ENCODE measurements at regions not wholly inside any gene's neighbourhood (a gene's known extent, or its start where the extent isn't known, plus 50 kb on each side); places are given as distances from the start of the nearest gene placed in this dataset.

DNA sequence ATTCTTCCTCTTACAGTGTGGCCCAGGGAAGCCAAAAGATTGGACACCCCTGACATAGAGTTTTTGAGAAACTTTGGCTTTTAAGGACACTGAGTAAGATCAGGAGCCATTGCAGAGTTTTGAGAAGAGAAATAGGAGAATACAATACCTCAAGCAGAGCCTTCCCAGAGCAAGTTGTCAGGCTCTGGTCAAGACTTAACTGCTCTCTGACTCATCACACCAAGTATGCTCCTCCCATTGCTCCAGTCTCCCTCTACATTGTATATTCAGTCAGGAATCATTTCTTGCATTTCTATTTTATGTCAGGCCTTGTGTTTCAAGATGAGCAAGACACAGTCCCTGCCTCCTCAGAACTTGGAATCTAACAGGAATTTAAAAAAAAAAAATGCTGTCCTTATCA is 176.4 kb upstream of the FMR1 start:
- no peak for TF ChIP-seq CHD4 (IDR thresholded peaks at IDR 0.05; ENCODE audit: borderline replicate concordance)
- TF ChIP-seq NPAS2 (CRISPR knock-in tag; IDR thresholded peaks at IDR 0.05; ENCODE audit: borderline replicate concordance) = no peak
- Histone ChIP-seq H3K27ac (no peak overlapping the region), H3K4me2 (no peak overlapping the region), H3K9me3 (no peaks in the 10 kb centered on the region), H3K4me3 (no peak overlapping the region), H3K4me1 (no peaks in the 10 kb centered on the region)
- DNase-seq (ENCODE audit: low read depth in 1 of 2, low spot score in 1 of 2) = no peak
- ChIA-PET POLR2A (no interaction called here), CTCF (interaction anchor here (0.7 kb wide), 1 partner anchor 1354 kb away, joined by 3 read pairs; no protein-coding TSS in a partner anchor)
- no peak for FAIRE-seq
- ATAC-seq = no peak

DNA sequence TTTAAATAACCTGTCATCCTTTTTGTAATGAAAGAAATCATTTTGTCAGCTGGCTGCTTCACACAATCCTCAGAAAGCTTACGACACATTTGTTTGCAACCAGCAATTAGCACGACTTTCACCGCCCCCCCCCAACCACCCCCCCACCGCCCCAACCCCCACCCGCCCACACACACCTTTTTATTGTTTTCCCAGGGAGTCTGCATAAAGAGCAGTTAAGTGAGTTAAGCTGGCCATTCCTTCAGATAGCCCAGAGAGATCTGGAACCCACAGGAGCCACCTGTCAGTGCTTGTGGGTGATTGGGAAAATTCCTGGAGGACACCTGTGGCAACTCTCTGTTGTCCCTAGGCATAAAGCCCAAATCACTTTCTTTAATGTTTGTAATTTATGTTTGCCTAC is 175.7 kb upstream of the FMR1 start:
- ChIA-PET CTCF (interaction anchor here (0.7 kb wide), 1 partner anchor 1354 kb away, joined by 3 read pairs; no protein-coding TSS in a partner anchor), POLR2A (no interaction called here)
- no peak overlapping the region for H3K27ac ChIP-seq
- no peaks in the 10 kb centered on the region for H3K9me3 ChIP-seq
- DNase-seq (ENCODE audit: low read depth in 1 of 2, low spot score in 1 of 2) (no peak), FAIRE-seq (no peak), ATAC-seq (no peak)
- 26% methylated on average over 3 of the region's 5 CpGs for WGBS (ENCODE audit: missing lambda C conversion rate)
- H3K4me3 ChIP-seq = no peak overlapping the region
- no peak overlapping the region for H3K4me2 ChIP-seq
- no peak for TF ChIP-seq CBX8 (IDR thresholded peaks at IDR 0.05)
- no peak for TF ChIP-seq FOXS1 (CRISPR knock-in tag; IDR thresholded peaks at IDR 0.05)
- TF ChIP-seq ZNF302 (CRISPR knock-in tag; IDR thresholded peaks at IDR 0.05) = no peak
- TF ChIP-seq FOSB (CRISPR knock-in tag; IDR thresholded peaks at IDR 0.05) = no peak
- TF ChIP-seq KDM1A (IDR thresholded peaks at IDR 0.05; ENCODE audit: low read depth) = no peak
- TF ChIP-seq EP300 (IDR thresholded peaks at IDR 0.05) = no peak
- TF ChIP-seq JUNB (IDR thresholded peaks at IDR 0.05) = no peak
- no peak for TF ChIP-seq MYC (IDR thresholded peaks at IDR 0.05; ENCODE audit: borderline replicate concordance, low read length)
- TF ChIP-seq ESRRA (IDR thresholded peaks at IDR 0.05; ENCODE audit: borderline replicate concordance, low read length) = no peak
- TF ChIP-seq, protein P1, sequence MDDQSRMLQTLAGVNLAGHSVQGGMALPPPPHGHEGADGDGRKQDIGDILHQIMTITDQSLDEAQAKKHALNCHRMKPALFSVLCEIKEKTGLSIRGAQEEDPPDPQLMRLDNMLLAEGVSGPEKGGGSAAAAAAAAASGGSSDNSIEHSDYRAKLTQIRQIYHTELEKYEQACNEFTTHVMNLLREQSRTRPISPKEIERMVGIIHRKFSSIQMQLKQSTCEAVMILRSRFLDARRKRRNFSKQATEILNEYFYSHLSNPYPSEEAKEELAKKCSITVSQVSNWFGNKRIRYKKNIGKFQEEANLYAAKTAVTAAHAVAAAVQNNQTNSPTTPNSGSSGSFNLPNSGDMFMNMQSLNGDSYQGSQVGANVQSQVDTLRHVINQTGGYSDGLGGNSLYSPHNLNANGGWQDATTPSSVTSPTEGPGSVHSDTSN (IDR thresholded peaks at IDR 0.05) = no peak
- TF ChIP-seq, protein P2, sequence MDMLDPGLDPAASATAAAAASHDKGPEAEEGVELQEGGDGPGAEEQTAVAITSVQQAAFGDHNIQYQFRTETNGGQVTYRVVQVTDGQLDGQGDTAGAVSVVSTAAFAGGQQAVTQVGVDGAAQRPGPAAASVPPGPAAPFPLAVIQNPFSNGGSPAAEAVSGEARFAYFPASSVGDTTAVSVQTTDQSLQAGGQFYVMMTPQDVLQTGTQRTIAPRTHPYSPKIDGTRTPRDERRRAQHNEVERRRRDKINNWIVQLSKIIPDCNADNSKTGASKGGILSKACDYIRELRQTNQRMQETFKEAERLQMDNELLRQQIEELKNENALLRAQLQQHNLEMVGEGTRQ (IDR thresholded peaks at IDR 0.05) = no peak
- TF ChIP-seq, protein P3, sequence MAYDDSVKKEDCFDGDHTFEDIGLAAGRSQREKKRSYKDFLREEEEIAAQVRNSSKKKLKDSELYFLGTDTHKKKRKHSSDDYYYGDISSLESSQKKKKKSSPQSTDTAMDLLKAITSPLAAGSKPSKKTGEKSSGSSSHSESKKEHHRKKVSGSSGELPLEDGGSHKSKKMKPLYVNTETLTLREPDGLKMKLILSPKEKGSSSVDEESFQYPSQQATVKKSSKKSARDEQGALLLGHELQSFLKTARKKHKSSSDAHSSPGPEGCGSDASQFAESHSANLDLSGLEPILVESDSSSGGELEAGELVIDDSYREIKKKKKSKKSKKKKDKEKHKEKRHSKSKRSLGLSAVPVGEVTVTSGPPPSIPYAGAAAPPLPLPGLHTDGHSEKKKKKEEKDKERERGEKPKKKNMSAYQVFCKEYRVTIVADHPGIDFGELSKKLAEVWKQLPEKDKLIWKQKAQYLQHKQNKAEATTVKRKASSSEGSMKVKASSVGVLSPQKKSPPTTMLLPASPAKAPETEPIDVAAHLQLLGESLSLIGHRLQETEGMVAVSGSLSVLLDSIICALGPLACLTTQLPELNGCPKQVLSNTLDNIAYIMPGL (CRISPR knock-in tag; IDR thresholded peaks at IDR 0.05; ENCODE audit: borderline replicate concordance) = no peak
- TF ChIP-seq HDAC2 (IDR thresholded peaks at IDR 0.05) = no peak
- TF ChIP-seq, protein P4, sequence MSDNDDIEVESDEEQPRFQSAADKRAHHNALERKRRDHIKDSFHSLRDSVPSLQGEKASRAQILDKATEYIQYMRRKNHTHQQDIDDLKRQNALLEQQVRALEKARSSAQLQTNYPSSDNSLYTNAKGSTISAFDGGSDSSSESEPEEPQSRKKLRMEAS (IDR thresholded peaks at IDR 0.05) = no peak
- no peak for TF ChIP-seq RNF2 (IDR thresholded peaks at IDR 0.05; ENCODE audit: borderline replicate concordance, low read depth)
- TF ChIP-seq NFE2L2 (conservative IDR thresholded peaks at IDR 0.05; ENCODE audit: low read length) = no peak
- no peak for TF ChIP-seq POLR2AphosphoS2 (conservative IDR thresholded peaks at IDR 0.05; ENCODE audit: low read length)
- TF ChIP-seq MAFK (IDR thresholded peaks at IDR 0.05; ENCODE audit: partially characterized antibody) = no peak
- no peaks in the 10 kb centered on the region for H3K4me1 ChIP-seq

DNA sequence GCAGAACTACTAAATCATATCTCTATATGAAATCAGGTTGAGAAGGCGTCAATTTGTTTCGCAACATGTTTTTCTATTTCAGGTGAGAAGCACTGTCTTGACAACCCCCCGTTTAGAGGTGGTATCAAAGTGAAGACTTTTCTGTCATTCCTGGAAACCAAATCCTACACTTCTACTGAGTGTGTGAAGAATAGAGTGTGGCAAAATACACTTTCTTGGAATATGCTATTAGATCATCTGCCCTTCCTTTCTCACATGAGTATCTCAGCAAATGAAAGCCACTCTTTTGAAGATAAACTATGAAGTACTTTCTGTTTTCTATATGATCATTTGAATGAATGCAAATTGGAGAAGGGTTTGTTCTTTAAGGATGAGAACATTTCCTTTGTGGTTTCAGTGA is 174.0 kb upstream of the FMR1 start:
- ATAC-seq (no peak), DNase-seq (ENCODE audit: low read depth in 1 of 2, low spot score in 1 of 2) (no peak), FAIRE-seq (no peak)
- Histone ChIP-seq H3K4me1 (no peaks in the 10 kb centered on the region), H3K4me3 (no peak overlapping the region), H3K27ac (no peak overlapping the region), H3K9me3 (no peaks in the 10 kb centered on the region), H3K4me2 (no peak overlapping the region)
- TF ChIP-seq CBX8 (IDR thresholded peaks at IDR 0.05) (no peak), ZFP36 (IDR thresholded peaks at IDR 0.05; ENCODE audit: borderline replicate concordance, partially characterized antibody) (no peak)
- TF ChIP-seq, protein P5, sequence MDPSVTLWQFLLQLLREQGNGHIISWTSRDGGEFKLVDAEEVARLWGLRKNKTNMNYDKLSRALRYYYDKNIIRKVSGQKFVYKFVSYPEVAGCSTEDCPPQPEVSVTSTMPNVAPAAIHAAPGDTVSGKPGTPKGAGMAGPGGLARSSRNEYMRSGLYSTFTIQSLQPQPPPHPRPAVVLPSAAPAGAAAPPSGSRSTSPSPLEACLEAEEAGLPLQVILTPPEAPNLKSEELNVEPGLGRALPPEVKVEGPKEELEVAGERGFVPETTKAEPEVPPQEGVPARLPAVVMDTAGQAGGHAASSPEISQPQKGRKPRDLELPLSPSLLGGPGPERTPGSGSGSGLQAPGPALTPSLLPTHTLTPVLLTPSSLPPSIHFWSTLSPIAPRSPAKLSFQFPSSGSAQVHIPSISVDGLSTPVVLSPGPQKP (IDR thresholded peaks at IDR 0.05; ENCODE audit: low read depth, low read length) = no peak
- POLR2A ChIA-PET = no interaction called here
- 0% methylated on average over 3 of the region's 3 CpGs for WGBS (ENCODE audit: missing lambda C conversion rate)
- CTCF ChIA-PET = no interaction called here

Measured in A549 (cell line).